IPS-18c (cell line): ENCODE measurements at regions not wholly inside any gene's neighbourhood (a gene's known extent, or its start where the extent isn't known, plus 50 kb on each side); places are given as distances from the start of the nearest gene placed in this dataset.

Experiments used
- H3K4me3 ChIP-seq: 2 replicates; pipeline ENCODE4 v1.7.0; 2013; ENCODE audit warnings: low read depth, mild to moderate bottlenecking, low read length, moderate library complexity; ENCODE audit not compliant: insufficient read depth
- H3K9me3 ChIP-seq: one replicate; pipeline ENCODE4 v1.6.1; 2013; ENCODE audit warnings: mild to moderate bottlenecking, low read length, moderate library complexity; ENCODE audit not compliant: control insufficient read depth, insufficient read depth

GRCh38 chr22:48362721-48363404 is 1464.8 kb downstream of the BRD1 start:
- H3K9me3 ChIP-seq, result peaks cover 2% of the 10 kb centered on the region

GRCh38 chr22:48361099-48361639 is 1466.5 kb downstream of the BRD1 start:
- peaks cover 2% of the 10 kb centered on the region for H3K9me3 ChIP-seq
- no peak overlapping the region for H3K4me3 ChIP-seq

More at GRCh38 chr22:48362721-48363404, 1464.8 kb downstream of the BRD1 start:
- H3K4me3 ChIP-seq, result no peak overlapping the region

- Histone ChIP-seq H3K4me3 (no peak overlapping the region), H3K9me3 (peaks cover 2% of the 10 kb centered on the region)
These were observed 1468.1 kb downstream of the BRD1 start for GRCh38 chr22:48359613-48359965.

DNA sequence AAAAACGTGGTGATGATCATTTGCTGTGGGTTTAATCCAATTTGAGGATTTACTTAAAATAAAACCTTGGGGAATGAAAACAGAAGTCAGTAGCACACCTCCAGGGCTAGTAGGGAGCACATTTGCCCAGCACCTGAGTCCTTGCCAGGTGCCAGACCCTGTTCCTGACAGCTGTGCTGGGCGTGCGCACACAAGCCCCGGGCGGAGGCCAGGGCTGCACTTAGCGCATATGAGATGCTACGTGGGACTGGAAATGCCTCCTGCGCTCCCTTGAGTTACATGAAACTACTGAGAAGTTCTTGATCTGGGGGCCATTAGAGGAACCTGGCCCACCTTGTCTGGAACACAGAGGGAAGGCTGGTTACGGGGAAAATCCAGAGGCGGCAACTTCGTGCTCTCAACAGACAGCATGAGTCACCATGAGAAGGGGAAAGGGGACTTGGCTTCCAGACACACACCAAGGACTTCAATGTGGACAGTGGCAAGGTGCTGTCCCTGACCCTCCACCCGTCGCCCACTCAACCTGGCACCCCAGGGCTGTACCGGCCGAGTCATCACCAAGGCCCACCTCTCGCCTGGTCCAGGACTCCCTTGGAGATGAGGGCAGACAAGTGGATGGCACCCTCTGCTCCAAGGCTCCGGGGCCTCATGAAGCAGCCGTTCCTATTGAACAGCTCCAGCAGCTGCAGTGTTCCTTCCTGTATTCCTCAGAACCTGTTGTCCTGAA is 1468.6 kb downstream of the BRD1 start:
- Histone ChIP-seq H3K4me3 (no peak overlapping the region), H3K9me3 (peaks cover 2% of the 10 kb centered on the region)

- Histone ChIP-seq H3K9me3 (peaks cover 2% of the 10 kb centered on the region), H3K4me3 (no peak overlapping the region)
These were observed 1469.7 kb downstream of the BRD1 start for GRCh38 chr22:48357961-48358360.

GRCh38 chr22:48357196-48357595 is 1470.5 kb downstream of the BRD1 start:
- Histone ChIP-seq H3K4me3 (no peak overlapping the region), H3K9me3 (peaks cover 2% of the 10 kb centered on the region)

DNA sequence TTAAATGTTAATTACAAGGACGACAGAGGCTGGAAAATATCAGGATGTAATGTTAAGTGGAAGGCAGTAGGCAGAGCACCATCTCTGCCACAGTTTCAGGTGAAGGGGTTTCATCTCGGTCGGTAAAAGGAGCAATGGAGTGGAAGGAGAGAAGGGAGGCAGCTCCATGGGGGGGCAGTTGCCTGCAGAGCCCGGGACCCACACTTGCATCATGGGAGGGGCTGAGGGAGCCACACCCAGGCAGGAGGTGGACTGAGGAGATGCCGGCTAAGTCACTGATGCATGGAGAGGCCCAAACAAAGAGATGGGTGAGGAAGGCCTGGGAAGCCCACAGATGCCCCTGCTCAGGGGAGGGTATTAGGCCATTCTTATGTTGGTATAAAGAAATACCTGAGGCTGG is 1470.9 kb downstream of the BRD1 start:
- Histone ChIP-seq H3K4me3 (no peak overlapping the region), H3K9me3 (peaks cover 2% of the 10 kb centered on the region)

GRCh38 chr22:48354096-48354495 is 1473.6 kb downstream of the BRD1 start:
- Histone ChIP-seq H3K9me3 (no peaks in the 10 kb centered on the region), H3K4me3 (no peak overlapping the region)

DNA sequence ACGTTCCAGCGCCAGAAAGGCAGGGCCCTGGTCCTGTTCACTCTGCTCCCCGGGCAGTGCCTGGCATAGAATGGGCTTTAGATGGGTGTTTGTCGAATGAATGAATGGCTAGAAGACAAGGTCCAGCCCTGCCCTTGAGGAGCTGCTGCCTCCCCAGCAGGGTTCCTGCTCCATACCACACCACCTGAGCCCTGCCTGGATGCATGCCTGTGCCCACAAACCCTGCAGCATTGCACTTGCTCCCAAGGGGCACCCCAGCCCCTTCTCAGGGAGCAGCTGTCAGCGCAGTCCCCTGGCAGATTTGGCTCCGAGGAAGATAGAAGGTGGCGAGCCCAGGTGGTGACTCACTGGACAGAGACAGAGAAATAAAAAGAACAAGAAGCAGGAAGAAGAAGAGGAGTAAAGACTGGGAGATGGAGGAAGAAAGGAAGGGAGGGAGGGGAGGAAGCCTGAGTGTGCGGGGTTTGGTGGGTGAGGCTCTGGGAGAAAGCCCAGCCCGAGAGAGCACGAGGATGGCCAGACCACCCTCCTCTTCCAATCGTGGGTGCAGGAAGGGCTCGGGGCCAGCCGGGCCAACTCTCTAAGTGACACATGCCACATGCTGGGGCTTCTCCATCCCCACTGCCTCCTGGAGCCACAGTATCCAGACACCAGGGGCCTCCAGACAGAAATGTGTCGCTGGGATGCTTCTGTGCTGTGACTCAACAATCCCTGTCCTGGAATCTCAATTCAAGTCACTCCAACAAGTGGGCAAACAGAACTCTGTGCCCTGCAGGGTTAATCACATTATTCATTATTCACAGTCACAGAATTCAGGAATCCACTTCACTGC is 1474.3 kb downstream of the BRD1 start:
- H3K9me3 ChIP-seq, result no peaks in the 10 kb centered on the region
- no peak overlapping the region for H3K4me3 ChIP-seq

- H3K4me3 ChIP-seq, result no peak overlapping the region
These were observed 1475.4 kb downstream of the BRD1 start for GRCh38 chr22:48352086-48352911.

GRCh38 chr22:48351376-48352085 is 1476.1 kb downstream of the BRD1 start:
- Histone ChIP-seq H3K4me3 (no peak overlapping the region), H3K9me3 (peaks cover 3% of the 10 kb centered on the region)

More at GRCh38 chr22:48352086-48352911, 1475.4 kb downstream of the BRD1 start:
- peaks cover 2% of the 10 kb centered on the region for H3K9me3 ChIP-seq

- Histone ChIP-seq H3K9me3 (peaks cover 3% of the 10 kb centered on the region), H3K4me3 (no peak overlapping the region)
These were observed 1477.2 kb downstream of the BRD1 start for GRCh38 chr22:48350456-48350855.

DNA sequence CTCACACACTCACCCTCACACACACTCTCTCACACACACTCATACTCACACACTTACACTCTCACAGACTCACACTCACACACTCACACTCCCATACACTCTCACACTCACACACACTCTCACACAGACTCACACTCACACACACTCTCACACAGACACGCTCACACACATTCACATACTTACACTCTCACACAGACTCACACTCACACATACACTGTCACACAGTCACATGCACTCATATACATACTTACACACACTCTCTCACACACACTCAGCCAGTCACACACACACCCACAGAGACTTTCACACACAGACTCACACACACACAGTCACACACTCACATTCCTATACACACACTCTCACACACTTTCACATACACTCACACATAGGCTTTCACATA is 1478.8 kb downstream of the BRD1 start:
- H3K9me3 ChIP-seq, result peaks cover 3% of the 10 kb centered on the region

DNA sequence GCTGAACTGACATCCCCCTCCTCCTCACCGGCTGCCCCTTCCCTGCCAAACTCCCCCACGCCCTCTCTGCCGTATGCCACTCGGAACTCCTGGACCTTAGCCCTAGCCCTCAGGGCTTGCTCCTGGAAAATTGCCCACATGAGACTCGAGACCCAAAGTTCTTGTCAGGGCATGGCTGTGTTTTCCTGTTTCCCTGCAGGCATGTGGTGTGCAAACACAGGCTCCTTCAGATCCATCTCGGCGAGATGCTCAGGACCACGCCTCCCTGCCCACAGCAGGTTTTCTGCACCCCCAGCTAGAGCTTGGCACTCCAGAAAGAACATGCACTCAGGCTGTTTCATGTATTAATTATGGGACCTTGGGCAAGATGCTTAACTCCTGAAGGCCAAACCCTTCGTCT is 1480.4 kb downstream of the BRD1 start:
- H3K4me3 ChIP-seq, result no peak overlapping the region
- H3K9me3 ChIP-seq, result peaks cover 3% of the 10 kb centered on the region

More for the DNA sequence above, 1478.8 kb downstream of the BRD1 start:
- no peak overlapping the region for H3K4me3 ChIP-seq

- Histone ChIP-seq H3K9me3 (peaks cover 3% of the 10 kb centered on the region), H3K4me3 (no peak overlapping the region)
These were observed 1480.8 kb downstream of the BRD1 start for GRCh38 chr22:48346911-48347310.

DNA sequence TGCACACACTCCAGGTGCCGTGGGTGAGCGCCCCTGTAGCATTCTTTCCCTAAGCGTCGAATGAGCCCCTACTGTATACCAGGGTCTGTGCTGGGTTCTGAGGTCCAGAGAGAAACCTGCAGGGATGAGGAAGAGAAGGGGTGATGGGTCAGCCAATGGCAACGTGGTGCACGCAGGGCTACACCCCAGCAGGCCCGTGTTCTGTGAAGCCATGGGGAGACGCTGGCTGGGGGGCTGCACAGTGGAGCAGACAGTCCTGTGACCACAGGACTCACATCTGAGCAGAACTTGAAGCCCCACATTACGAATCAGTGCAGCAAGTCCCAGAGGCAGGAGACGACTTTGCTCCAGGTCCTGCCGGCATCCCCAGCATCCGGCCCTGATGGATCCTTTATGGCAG is 1481.4 kb downstream of the BRD1 start:
- Histone ChIP-seq H3K9me3 (peaks cover 3% of the 10 kb centered on the region), H3K4me3 (no peak overlapping the region)
